ENCODE measurements at regions not wholly inside any gene's neighbourhood (a gene's known extent, or its start where the extent isn't known, plus 50 kb on each side); places are given as distances from the start of the nearest gene placed in this dataset.

GRCh38 chr2:136210455-136210805 lies 92.5 kb upstream of the CXCR4 start:
- no peak overlapping the region for H2AK5ac ChIP-seq (ENCODE audit: low read length, severe bottlenecking)
- H2AFZ ChIP-seq (ENCODE audit: low read depth, low read length): no peak overlapping the region
- no peak overlapping the region for H4K91ac ChIP-seq (ENCODE audit: low read length)
- no peaks in the 10 kb centered on the region for H3K4me1 ChIP-seq (ENCODE audit: control insufficient read depth, insufficient read depth, low read depth, low read length)
- no peak overlapping the region for H2BK12ac ChIP-seq (ENCODE audit: low read length in 2 of 2)
- no peak overlapping the region for H3K23ac ChIP-seq (ENCODE audit: low read length in 2 of 2)
- no peak overlapping the region for H2BK120ac ChIP-seq (ENCODE audit: low read depth, low read length)
- H3K27me3 ChIP-seq (ENCODE audit: control insufficient read depth in 1 of 2, insufficient read depth in 1 of 2, low read length in 2 of 2): peaks cover 6 to 19% of the 10 kb centered on the region in 2 experiments
- no peak overlapping the region for H3K9ac ChIP-seq (ENCODE audit: low read length)
- no peak overlapping the region for H3K4ac ChIP-seq (ENCODE audit: low read depth in 1 of 2, low read length in 2 of 2)
- no peak overlapping the region for H4K8ac ChIP-seq (ENCODE audit: low read length)
- DNase-seq: no peak
- H3K4me3 ChIP-seq (ENCODE audit: insufficient read depth in 1 of 2, low read depth in 1 of 2, low read length in 2 of 2): no peak overlapping the region
- no peaks in the 10 kb centered on the region for H3K36me3 ChIP-seq (ENCODE audit: control insufficient read depth in 1 of 2, insufficient read depth in 2 of 2, low read depth in 1 of 2, low read length in 2 of 2)
- no peaks in the 10 kb centered on the region for H3K79me1 ChIP-seq (replicated peaks; ENCODE audit: low read length, poor library complexity, severe bottlenecking)
- H2BK5ac ChIP-seq (ENCODE audit: low read depth, low read length, poor library complexity, severe bottlenecking): no peak overlapping the region
- H3K4me2 ChIP-seq (ENCODE audit: low read length, poor library complexity, severe bottlenecking): no peak overlapping the region
- H3K14ac ChIP-seq (ENCODE audit: low read length in 2 of 2): no peak overlapping the region
- H3K18ac ChIP-seq (ENCODE audit: low read depth in 1 of 2, low read length in 2 of 2): no peak overlapping the region
- no peaks in the 10 kb centered on the region for H3K9me3 ChIP-seq (ENCODE audit: control insufficient read depth, low read length)
- no peak overlapping the region for H2BK15ac ChIP-seq (ENCODE audit: low read depth, poor library complexity, severe bottlenecking)
- 91% methylated on average over 2 of the region's 2 CpGs for WGBS
- H3K27ac ChIP-seq (ENCODE audit: low read length, poor library complexity, severe bottlenecking): no peak overlapping the region

GRCh38 chr2:136209561-136210454 lies 91.9 kb upstream of the CXCR4 start:
- Histone ChIP-seq H3K79me1 (replicated peaks; ENCODE audit: low read length, poor library complexity, severe bottlenecking) (no peaks in the 10 kb centered on the region), H3K27me3 (ENCODE audit: control insufficient read depth in 1 of 2, insufficient read depth in 1 of 2, low read length in 2 of 2) (peaks cover 7 to 17% of the 10 kb centered on the region in 2 experiments), H3K4me1 (ENCODE audit: control insufficient read depth, insufficient read depth, low read depth, low read length) (no peaks in the 10 kb centered on the region), H3K9ac (ENCODE audit: low read length) (no peak overlapping the region), H2BK5ac (ENCODE audit: low read depth, low read length, poor library complexity, severe bottlenecking) (no peak overlapping the region), H2AFZ (ENCODE audit: low read depth, low read length) (no peak overlapping the region), H3K23ac (ENCODE audit: low read length in 2 of 2) (no peak overlapping the region), H4K91ac (ENCODE audit: low read length) (no peak overlapping the region), H3K27ac (ENCODE audit: low read length, poor library complexity, severe bottlenecking) (no peak overlapping the region), H4K8ac (ENCODE audit: low read length) (no peak overlapping the region), H2BK120ac (ENCODE audit: low read depth, low read length) (no peak overlapping the region), H2BK15ac (ENCODE audit: low read depth, poor library complexity, severe bottlenecking) (no peak overlapping the region), H3K18ac (ENCODE audit: low read depth in 1 of 2, low read length in 2 of 2) (no peak overlapping the region), H3K9me3 (ENCODE audit: control insufficient read depth, low read length) (no peaks in the 10 kb centered on the region), H3K4me3 (ENCODE audit: insufficient read depth in 1 of 2, low read depth in 1 of 2, low read length in 2 of 2) (no peak overlapping the region), H3K36me3 (ENCODE audit: control insufficient read depth in 1 of 2, insufficient read depth in 2 of 2, low read depth in 1 of 2, low read length in 2 of 2) (no peaks in the 10 kb centered on the region), H3K4me2 (ENCODE audit: low read length, poor library complexity, severe bottlenecking) (no peak overlapping the region), H2BK12ac (ENCODE audit: low read length in 2 of 2) (no peak overlapping the region), H2AK5ac (ENCODE audit: low read length, severe bottlenecking) (no peak overlapping the region), H3K14ac (ENCODE audit: low read length in 2 of 2) (no peak overlapping the region), H3K4ac (ENCODE audit: low read depth in 1 of 2, low read length in 2 of 2) (no peak overlapping the region)
- 95% methylated on average over 3 of the region's 3 CpGs for WGBS
- no peak for DNase-seq

GRCh38 chr2:136208682-136209420 lies 90.9 kb upstream of the CXCR4 start:
- H3K18ac ChIP-seq (ENCODE audit: low read depth in 1 of 2, low read length in 2 of 2): no peak overlapping the region
- no peak overlapping the region for H3K14ac ChIP-seq (ENCODE audit: low read length in 2 of 2)
- H3K23ac ChIP-seq (ENCODE audit: low read length in 2 of 2): no peak overlapping the region

GRCh38 chr2:136207665-136208064 lies 89.7 kb upstream of the CXCR4 start:
- no peak overlapping the region for H3K4ac ChIP-seq (ENCODE audit: low read depth in 1 of 2, low read length in 2 of 2)
- peaks cover 3 to 11% of the 10 kb centered on the region in 2 experiments for H3K27me3 ChIP-seq (ENCODE audit: control insufficient read depth in 1 of 2, insufficient read depth in 1 of 2, low read length in 2 of 2)
- no peak overlapping the region for H3K9ac ChIP-seq (ENCODE audit: low read length)
- no peak overlapping the region for H3K14ac ChIP-seq (ENCODE audit: low read length in 2 of 2)
- H3K9me3 ChIP-seq (ENCODE audit: control insufficient read depth, low read length): peaks cover 3% of the 10 kb centered on the region
- H2BK12ac ChIP-seq (ENCODE audit: low read length in 2 of 2): no peak overlapping the region
- H2AK5ac ChIP-seq (ENCODE audit: low read length, severe bottlenecking): no peak overlapping the region
- H2BK5ac ChIP-seq (ENCODE audit: low read depth, low read length, poor library complexity, severe bottlenecking): no peak overlapping the region
- H3K4me1 ChIP-seq (ENCODE audit: control insufficient read depth, insufficient read depth, low read depth, low read length): no peaks in the 10 kb centered on the region
- DNase-seq: no peak
- H3K4me3 ChIP-seq (ENCODE audit: insufficient read depth in 1 of 2, low read depth in 1 of 2, low read length in 2 of 2): no peak overlapping the region
- H3K27ac ChIP-seq (ENCODE audit: low read length, poor library complexity, severe bottlenecking): no peak overlapping the region
- no peak overlapping the region for H2BK120ac ChIP-seq (ENCODE audit: low read depth, low read length)
- 82% methylated on average over 2 of the region's 2 CpGs for WGBS
- no peak overlapping the region for H3K4me2 ChIP-seq (ENCODE audit: low read length, poor library complexity, severe bottlenecking)
- H2BK15ac ChIP-seq (ENCODE audit: low read depth, poor library complexity, severe bottlenecking): no peak overlapping the region
- H3K36me3 ChIP-seq (ENCODE audit: control insufficient read depth in 1 of 2, insufficient read depth in 2 of 2, low read depth in 1 of 2, low read length in 2 of 2): no peaks in the 10 kb centered on the region
- no peak overlapping the region for H3K18ac ChIP-seq (ENCODE audit: low read depth in 1 of 2, low read length in 2 of 2)
- no peak overlapping the region for H2AFZ ChIP-seq (ENCODE audit: low read depth, low read length)
- no peak overlapping the region for H3K23ac ChIP-seq (ENCODE audit: low read length in 2 of 2)
- H4K8ac ChIP-seq (ENCODE audit: low read length): no peak overlapping the region
- H3K79me1 ChIP-seq (replicated peaks; ENCODE audit: low read length, poor library complexity, severe bottlenecking): no peaks in the 10 kb centered on the region
- H4K91ac ChIP-seq (ENCODE audit: low read length): no peak overlapping the region

More at GRCh38 chr2:136208682-136209420, 90.9 kb upstream of the CXCR4 start:
- Histone ChIP-seq H3K36me3 (ENCODE audit: control insufficient read depth in 1 of 2, insufficient read depth in 2 of 2, low read depth in 1 of 2, low read length in 2 of 2) (no peaks in the 10 kb centered on the region), H3K4ac (ENCODE audit: low read depth in 1 of 2, low read length in 2 of 2) (no peak overlapping the region), H3K9ac (ENCODE audit: low read length) (no peak overlapping the region), H3K4me2 (ENCODE audit: low read length, poor library complexity, severe bottlenecking) (no peak overlapping the region), H2AFZ (ENCODE audit: low read depth, low read length) (no peak overlapping the region), H3K9me3 (ENCODE audit: control insufficient read depth, low read length) (no peaks in the 10 kb centered on the region), H4K8ac (ENCODE audit: low read length) (no peak overlapping the region), H3K27me3 (ENCODE audit: control insufficient read depth in 1 of 2, insufficient read depth in 1 of 2, low read length in 2 of 2) (peaks cover 3 to 13% of the 10 kb centered on the region in 2 experiments), H2AK5ac (ENCODE audit: low read length, severe bottlenecking) (no peak overlapping the region), H4K91ac (ENCODE audit: low read length) (no peak overlapping the region), H3K79me1 (replicated peaks; ENCODE audit: low read length, poor library complexity, severe bottlenecking) (no peaks in the 10 kb centered on the region), H3K4me3 (ENCODE audit: insufficient read depth in 1 of 2, low read depth in 1 of 2, low read length in 2 of 2) (no peak overlapping the region), H2BK5ac (ENCODE audit: low read depth, low read length, poor library complexity, severe bottlenecking) (no peak overlapping the region), H2BK12ac (ENCODE audit: low read length in 2 of 2) (no peak overlapping the region), H2BK15ac (ENCODE audit: low read depth, poor library complexity, severe bottlenecking) (no peak overlapping the region), H2BK120ac (ENCODE audit: low read depth, low read length) (no peak overlapping the region), H3K27ac (ENCODE audit: low read length, poor library complexity, severe bottlenecking) (no peak overlapping the region), H3K4me1 (ENCODE audit: control insufficient read depth, insufficient read depth, low read depth, low read length) (no peaks in the 10 kb centered on the region)
- DNase-seq: no peak
- 79% methylated on average over 8 of the region's 8 CpGs for WGBS
